Activated T-helper 1 cell treated with anti-CD3 and anti-CD28 coated beads, Interleukin-12 subunit alpha, Interleukin-12 subunit beta, Interleukin-2, Interleukin-4 antibody, amounts not matched to agents 30 ng/mL and 10 ng/mL and 1 ng/mL, durations not matched to agents 14 hours and 24 hours and 36 hours (primary cell): ENCODE measurements at regions not wholly inside any gene's neighbourhood (a gene's known extent, or its start where the extent isn't known, plus 50 kb on each side); places are given as distances from the start of the nearest gene placed in this dataset.

ENCODE experiments used
- DNase-seq: peaks from one replicate; pipeline ENCODE4 v3.0.0; 2021; ENCODE audit warnings: low spot score
- H3K27ac Mint-ChIP-seq: one replicate; pipeline ENCODE4 v1.8.0; 2021; ENCODE audit warnings: mild to moderate bottlenecking, mixed read lengths
- H3K27me3 Mint-ChIP-seq: one replicate; pipeline ENCODE4 v1.8.0; 2022; ENCODE audit warnings: mild to moderate bottlenecking, moderate library complexity, mixed read lengths; ENCODE audit not compliant: insufficient read depth
- H3K36me3 Mint-ChIP-seq: one replicate; pipeline ENCODE4 v1.8.0; 2021; ENCODE audit warnings: low read depth, mixed read lengths
- H3K4me1 Mint-ChIP-seq: one replicate; pipeline ENCODE4 v1.8.0; 2021; ENCODE audit warnings: low read depth, mixed read lengths
- H3K4me3 Mint-ChIP-seq: one replicate; pipeline ENCODE4 v1.8.0; 2021; ENCODE audit warnings: mild to moderate bottlenecking, moderate library complexity, mixed read lengths
- H3K9me3 Mint-ChIP-seq: one replicate; pipeline ENCODE4 v1.8.0; 2021; ENCODE audit warnings: mixed read lengths
- intact Hi-C: fragments of 100-400 bp; cut with micrococcal nuclease; formaldehyde crosslinking; loops from one replicate; pipeline ENCODE4 v1.15.1; 2024

DNA sequence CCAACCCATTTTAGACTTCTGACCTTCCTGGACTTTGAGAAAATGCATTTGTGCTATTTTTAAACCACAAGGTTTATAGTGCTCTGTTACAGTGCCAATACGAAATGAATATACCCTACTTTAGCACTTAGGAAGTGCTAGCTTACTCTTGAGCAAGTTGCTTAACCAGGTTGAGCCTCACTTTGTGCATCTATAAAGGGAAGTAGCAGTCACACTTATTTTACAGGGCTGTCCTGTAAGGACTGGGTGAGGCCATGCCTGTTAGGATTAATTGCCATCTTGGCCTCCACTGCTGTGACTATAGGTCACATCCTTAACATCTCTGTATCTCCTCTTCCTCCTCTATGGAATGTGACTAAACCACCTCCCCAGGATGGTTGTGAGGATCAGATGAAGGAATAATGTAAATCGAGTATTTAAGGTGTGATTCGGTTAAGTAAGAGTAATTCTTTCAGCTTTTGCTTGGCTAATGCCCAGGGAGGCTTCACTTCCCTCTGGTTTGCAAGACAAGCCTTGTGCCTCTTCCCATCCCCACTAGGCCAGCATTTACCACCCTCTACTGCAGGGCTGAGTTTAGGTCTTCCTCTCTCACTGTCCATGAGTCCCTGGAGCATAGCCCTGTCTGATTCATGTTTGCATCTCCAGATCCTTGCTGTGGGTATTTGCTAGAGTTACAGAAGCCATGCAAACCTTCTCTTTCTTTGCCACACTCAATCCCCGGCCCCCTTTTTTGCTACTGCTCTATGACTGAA is 341.2 kb downstream of the ZNF521 start:
- no peak for DNase-seq
- H3K27ac Mint-ChIP-seq: no peak overlapping the region
- H3K4me1 Mint-ChIP-seq: no peaks in the 10 kb centered on the region
- H3K36me3 Mint-ChIP-seq: no peaks in the 10 kb centered on the region
- H3K9me3 Mint-ChIP-seq: no peaks in the 10 kb centered on the region
- no peak overlapping the region for H3K4me3 Mint-ChIP-seq
- no peaks in the 10 kb centered on the region for H3K27me3 Mint-ChIP-seq
- intact Hi-C loops: no loop called here
